Ascending aorta (tissue), 2 donors: ENCODE measurements at regions not wholly inside any gene's neighbourhood (a gene's known extent, or its start where the extent isn't known, plus 50 kb on each side); places are given as distances from the start of the nearest gene placed in this dataset.

Source experiments
- DNase-seq, 2 donors: peaks; one replicate each; pipeline ENCODE4 v3.0.0-alpha.2; 2019; ENCODE audit warnings: low spot score in 2 of 2
- H3K27ac ChIP-seq, 2 donors: fragments of 200-600 bp; sonication (generic); one replicate each; pipeline ENCODE4 v1.5.1; 2016 to 2017; ENCODE audit warnings: mild to moderate bottlenecking in 1 of 2
- H3K27me3 ChIP-seq: fragments of 200-600 bp; sonication (generic); one replicate; pipeline ENCODE4 v1.5.1; 2017
- H3K36me3 ChIP-seq, 2 donors: fragments of 200-600 bp; sonication (generic); one replicate each; pipeline ENCODE4 v1.5.1; 2016
- H3K4me1 ChIP-seq, 2 donors: fragments of 200-600 bp; sonication (generic); one replicate each; pipeline ENCODE4 v1.5.1; 2016 to 2017; ENCODE audit warnings: mild to moderate bottlenecking in 1 of 2
- H3K4me3 ChIP-seq, 2 donors: fragments of 200-600 bp; sonication (generic); one replicate each; pipeline ENCODE4 v1.5.1; 2016 to 2017; ENCODE audit warnings: mild to moderate bottlenecking in 1 of 2
- H3K9me3 ChIP-seq, 2 donors: fragments of 200-600 bp; sonication (generic); one replicate each; pipeline ENCODE4 v1.5.1; 2016
- intact Hi-C: fragments of 100-400 bp; cut with DNase I; formaldehyde crosslinking; loops from one replicate; pipeline ENCODE4 v1.15.1; 2023
- TF ChIP-seq, protein P1 (sequence below), 3 experiments: fragments of 200-600 bp in 2 of 3; fragments of 450-650 bp in 1 of 3; sonication (generic) in 2 of 3; IDR thresholded peaks; one replicate each; pipeline ENCODE4 v1.5.1; 2016 to 2019; ENCODE audit warnings: antibody characterized with exemption in 3 of 3, mild to moderate bottlenecking in 1 of 3, moderate library complexity in 1 of 3

GRCh38 chr20:22473293-22473692 lies 111.1 kb downstream of the FOXA2 start:
- Histone ChIP-seq H3K36me3 (no peaks in the 10 kb centered on the region), H3K4me1 (no peaks in the 10 kb centered on the region), H3K4me3 (no peak overlapping the region), H3K27ac (no peak overlapping the region), H3K27me3 (no peaks in the 10 kb centered on the region), H3K9me3 (no peaks in the 10 kb centered on the region)
- DNase-seq, result no peak
- intact Hi-C loops, result no loop called here
- TF ChIP-seq, protein P1, sequence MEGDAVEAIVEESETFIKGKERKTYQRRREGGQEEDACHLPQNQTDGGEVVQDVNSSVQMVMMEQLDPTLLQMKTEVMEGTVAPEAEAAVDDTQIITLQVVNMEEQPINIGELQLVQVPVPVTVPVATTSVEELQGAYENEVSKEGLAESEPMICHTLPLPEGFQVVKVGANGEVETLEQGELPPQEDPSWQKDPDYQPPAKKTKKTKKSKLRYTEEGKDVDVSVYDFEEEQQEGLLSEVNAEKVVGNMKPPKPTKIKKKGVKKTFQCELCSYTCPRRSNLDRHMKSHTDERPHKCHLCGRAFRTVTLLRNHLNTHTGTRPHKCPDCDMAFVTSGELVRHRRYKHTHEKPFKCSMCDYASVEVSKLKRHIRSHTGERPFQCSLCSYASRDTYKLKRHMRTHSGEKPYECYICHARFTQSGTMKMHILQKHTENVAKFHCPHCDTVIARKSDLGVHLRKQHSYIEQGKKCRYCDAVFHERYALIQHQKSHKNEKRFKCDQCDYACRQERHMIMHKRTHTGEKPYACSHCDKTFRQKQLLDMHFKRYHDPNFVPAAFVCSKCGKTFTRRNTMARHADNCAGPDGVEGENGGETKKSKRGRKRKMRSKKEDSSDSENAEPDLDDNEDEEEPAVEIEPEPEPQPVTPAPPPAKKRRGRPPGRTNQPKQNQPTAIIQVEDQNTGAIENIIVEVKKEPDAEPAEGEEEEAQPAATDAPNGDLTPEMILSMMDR (IDR thresholded peaks at IDR 0.05), result no peak

DNA sequence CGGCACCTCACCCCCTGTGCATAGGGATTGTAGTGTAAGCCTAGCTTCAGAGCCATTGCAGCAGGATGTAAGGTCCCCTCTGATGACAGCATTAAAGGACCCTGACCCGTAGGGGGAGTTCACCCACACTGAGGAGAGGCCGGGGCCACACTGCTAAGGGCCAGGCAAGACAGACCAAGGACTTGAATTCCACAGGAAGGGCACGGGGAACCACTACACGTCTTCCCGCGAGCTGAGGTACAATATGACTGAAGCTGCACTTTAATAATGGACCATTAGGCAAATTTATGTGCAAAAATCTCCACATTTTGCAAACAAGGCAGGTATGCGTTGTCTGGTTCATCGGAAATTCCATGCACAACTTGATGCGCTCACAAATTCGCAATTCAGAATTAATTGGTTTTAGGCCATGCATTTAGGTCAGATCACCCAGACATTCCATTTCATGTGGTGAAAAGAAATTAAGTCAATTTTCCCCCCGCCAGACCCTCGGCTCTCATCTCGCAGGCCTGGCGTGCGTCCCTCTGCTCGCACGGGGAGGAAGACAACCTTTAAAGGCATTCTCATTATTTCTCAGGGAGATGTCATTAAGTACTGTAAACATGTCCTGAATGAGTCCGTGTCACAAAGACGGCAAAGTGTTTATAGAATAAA lies 111.8 kb downstream of the FOXA2 start:
- DNase-seq, result no peak
- TF ChIP-seq, protein P1 (IDR thresholded peaks at IDR 0.05), result no peak
- no peaks in the 10 kb centered on the region for H3K36me3 ChIP-seq
- no peak overlapping the region for H3K4me3 ChIP-seq
- H3K4me1 ChIP-seq, result no peaks in the 10 kb centered on the region
- H3K9me3 ChIP-seq, result no peaks in the 10 kb centered on the region
- no peak overlapping the region for H3K27ac ChIP-seq
- intact Hi-C loops, result no loop called here
- no peaks in the 10 kb centered on the region for H3K27me3 ChIP-seq

DNA sequence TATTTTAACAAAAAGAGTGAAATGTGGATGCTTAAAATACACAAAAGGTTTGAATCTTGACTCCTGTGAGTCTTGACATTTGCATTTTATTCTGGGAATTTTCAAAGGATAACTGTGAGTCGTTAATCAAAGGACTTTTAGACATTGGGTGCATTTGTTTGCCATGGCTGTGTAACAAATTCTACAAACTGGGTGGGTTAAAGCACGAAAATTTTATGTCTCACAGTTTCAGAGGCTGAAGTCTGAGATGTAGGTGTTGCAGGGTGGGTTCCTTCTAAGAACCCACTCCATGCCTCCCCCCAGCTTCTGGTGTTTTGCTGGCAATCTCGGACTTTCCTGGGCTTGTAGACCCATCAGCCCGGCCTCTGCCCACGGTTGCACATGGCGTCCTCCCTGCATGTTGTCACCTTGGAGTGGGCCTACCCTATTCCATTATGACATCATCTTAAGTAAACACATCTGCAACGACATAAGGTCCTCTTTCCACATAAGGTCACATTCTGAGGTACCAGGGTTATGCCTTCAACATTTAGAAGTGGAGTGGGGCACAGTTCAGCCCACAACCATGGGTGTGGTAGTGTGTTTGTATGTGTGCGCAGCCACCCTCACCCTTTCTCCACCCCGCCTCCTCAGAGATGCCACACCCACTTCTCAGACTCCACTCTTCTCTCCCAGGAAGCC lies 113.1 kb downstream of the FOXA2 start:
- TF ChIP-seq, protein P1 (IDR thresholded peaks at IDR 0.05), result no peak
- intact Hi-C loops, result no loop called here

DNA sequence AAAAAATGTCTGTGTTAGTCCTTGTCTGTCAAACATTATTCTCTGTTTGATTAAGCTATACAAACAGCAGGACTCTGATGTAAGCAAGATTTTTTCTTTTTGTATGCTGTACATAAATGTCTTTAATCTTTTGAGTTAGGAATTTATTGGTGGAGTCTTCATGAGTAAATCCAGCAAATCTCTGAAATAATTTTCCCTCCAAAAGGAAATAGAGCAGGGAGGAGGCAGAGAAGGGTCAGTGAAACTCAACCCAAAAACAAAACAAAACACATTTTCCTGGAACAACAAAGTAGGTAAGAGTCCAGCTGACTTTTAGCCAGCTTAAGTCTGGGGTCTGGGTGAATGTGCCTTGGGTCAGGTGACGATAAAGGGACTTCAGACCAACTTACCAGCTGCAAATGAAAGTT lies 113.7 kb downstream of the FOXA2 start:
- Histone ChIP-seq H3K27me3 (no peaks in the 10 kb centered on the region), H3K4me1 (no peaks in the 10 kb centered on the region), H3K36me3 (no peaks in the 10 kb centered on the region), H3K4me3 (no peak overlapping the region), H3K27ac (no peak overlapping the region), H3K9me3 (no peaks in the 10 kb centered on the region)
- TF ChIP-seq, protein P1 (IDR thresholded peaks at IDR 0.05), result no peak
- intact Hi-C loops, result no loop called here
- DNase-seq, result no peak

More for the DNA sequence above, 113.1 kb downstream of the FOXA2 start:
- Histone ChIP-seq H3K4me1 (no peaks in the 10 kb centered on the region), H3K9me3 (no peaks in the 10 kb centered on the region), H3K27ac (no peak overlapping the region), H3K36me3 (no peaks in the 10 kb centered on the region), H3K4me3 (no peak overlapping the region), H3K27me3 (no peaks in the 10 kb centered on the region)
- DNase-seq, result no peak

GRCh38 chr20:22466447-22467171 lies 117.8 kb downstream of the FOXA2 start:
- no peak for DNase-seq
- H3K4me1 ChIP-seq, result no peaks in the 10 kb centered on the region
- intact Hi-C loops, result no loop called here
- no peaks in the 10 kb centered on the region for H3K27me3 ChIP-seq
- no peaks in the 10 kb centered on the region for H3K9me3 ChIP-seq
- TF ChIP-seq, protein P1 (IDR thresholded peaks at IDR 0.05), result no peak
- H3K27ac ChIP-seq, result no peak overlapping the region
- H3K36me3 ChIP-seq, result no peaks in the 10 kb centered on the region
- no peak overlapping the region for H3K4me3 ChIP-seq
